ENCODE measurements at regions not wholly inside any gene's neighbourhood (a gene's known extent, or its start where the extent isn't known, plus 50 kb on each side); places are given as distances from the start of the nearest gene placed in this dataset.
"Not testable (repeated sequence)": the region's sequence is repeated elsewhere in the genome, so short reads cannot be mapped to it uniquely, and the experiment has no call there.

DNA sequence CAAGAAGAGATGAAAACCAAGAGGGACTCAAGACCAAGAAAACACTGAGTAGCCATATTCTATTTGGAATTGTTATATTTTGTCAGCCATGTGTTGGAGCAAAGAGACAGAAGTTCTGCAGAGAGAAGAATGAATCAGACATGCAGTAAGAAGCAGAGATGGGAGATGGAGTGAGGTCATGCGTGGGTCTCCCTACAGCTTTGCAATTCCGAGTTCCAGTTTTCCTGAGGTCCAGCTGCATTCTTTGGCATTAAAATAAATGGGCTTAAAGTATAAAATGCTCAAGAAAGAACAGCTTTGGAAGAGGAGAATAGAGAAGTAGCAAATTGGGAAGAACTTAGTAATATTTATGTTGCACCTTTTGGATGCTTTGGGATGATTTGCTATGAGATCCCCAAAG is 361.6 kb downstream of the NPR3 start:
- DNase-seq: no peak

DNA sequence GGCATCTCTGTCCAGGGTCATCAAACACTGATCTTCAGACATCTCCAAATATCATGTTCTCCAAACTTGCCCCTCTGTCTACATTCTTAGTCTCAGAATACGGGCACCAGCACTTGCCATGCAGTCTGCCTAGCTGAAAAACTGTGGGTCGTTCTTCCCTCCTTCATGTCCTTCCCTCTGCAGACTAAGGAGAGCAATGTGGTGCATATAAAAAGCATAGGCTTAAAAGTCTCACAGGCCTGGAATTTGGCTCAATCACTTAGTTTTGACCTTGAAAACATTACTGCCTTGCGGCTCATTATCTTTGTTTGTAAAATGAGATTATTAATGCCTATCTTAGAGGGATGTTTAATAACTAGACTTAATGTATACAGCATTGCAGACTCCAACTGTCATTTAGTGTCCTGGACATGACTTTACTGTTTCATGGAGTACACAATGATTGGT is 362.8 kb downstream of the NPR3 start:
- no peak for DNase-seq

DNA sequence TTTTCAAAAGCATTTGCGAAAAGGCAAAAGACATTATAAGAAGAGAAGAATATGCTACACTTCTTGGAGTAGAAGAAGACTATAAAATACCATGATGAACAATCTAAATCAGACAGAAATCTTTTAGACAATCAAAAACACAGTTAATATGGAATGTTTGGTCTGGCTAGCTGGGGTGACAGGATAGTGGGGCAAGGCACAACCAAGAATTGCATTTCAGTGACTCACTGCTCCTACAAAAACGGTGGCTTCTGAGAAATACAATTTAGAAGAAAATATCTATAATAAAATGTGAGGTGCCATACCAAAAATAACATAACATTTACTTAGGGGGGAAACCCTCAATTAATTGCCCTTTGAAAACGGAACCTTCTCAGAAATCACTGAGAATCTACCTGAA is 363.4 kb downstream of the NPR3 start:
- no peak for DNase-seq

DNA sequence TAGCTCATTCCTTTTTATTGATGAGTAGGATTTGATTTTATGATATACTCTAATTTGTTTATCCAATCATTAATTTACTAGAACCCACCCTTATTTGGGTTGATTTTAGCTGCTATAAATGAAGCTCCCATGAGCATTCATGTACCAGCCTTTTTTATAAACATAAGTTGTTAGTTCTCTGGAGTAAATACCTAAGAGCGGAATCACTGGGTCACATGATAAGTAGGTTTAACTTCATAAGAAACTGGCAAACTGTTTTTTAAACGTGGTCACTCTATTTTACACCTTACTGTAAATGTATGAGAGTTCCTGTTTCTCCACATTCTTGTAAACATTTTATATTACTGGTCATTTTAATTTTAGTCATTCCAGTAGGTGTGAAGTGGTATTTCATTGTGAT is 364.6 kb downstream of the NPR3 start:
- no peak for DNase-seq

DNA sequence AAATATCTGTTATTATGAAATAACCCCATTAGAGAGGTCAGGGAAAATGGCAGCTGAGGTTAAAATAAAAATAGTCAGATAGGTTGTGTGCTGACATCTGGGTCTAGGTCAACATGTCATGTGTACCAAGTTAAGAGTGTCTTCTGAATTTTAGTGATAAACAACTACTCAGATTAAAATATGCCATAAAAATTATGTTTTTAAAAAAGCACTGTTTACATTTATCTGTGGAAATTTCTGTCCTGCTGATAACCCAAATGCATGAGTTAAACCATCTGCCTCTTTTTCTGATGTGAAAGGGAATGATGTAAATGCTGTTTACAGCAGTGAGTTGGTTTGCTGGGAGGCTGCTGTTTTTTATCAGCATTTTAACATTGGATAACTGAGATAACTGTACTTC is 361.2 kb upstream of the TARS1 start:
- no peak for DNase-seq

DNA sequence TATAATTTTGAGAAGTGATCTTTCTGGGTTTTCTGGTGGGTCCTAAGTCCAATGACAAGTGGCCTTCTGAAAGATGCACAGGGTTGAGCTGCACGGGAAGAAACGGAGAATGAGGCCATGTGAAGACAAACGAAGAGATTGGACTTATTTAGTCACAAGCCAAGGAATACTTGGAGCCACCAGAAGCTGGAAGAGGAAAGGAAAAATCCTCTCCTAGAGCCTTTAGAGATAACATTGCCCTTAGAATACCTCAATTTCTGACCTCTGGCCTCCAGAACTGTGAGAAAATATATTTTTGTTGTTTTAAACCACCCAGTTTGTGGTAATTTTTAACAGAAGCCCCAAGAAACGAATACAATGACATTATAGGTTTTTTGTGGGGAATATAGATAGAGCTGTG is 360.5 kb upstream of the TARS1 start:
- no peak for DNase-seq

DNA sequence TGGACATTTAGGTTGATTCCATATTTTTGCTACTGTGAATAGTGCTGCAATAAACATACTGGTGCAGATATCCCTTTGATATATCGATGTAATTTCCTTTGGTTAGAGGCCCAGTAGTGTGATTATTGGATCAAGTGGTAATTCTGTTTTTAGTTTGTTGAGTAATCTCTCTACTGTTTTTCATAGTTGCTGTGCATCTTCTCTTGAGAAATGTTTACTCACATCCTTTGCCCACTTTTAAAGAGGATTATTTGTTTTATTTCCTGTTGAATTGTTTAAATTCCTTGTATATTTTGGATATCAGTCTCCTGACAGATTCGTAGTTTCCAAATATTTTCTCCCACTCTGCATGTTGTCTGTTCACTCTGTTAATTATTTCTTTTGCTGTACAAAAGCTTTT is 352.6 kb upstream of the TARS1 start:
- no peak for DNase-seq

DNA sequence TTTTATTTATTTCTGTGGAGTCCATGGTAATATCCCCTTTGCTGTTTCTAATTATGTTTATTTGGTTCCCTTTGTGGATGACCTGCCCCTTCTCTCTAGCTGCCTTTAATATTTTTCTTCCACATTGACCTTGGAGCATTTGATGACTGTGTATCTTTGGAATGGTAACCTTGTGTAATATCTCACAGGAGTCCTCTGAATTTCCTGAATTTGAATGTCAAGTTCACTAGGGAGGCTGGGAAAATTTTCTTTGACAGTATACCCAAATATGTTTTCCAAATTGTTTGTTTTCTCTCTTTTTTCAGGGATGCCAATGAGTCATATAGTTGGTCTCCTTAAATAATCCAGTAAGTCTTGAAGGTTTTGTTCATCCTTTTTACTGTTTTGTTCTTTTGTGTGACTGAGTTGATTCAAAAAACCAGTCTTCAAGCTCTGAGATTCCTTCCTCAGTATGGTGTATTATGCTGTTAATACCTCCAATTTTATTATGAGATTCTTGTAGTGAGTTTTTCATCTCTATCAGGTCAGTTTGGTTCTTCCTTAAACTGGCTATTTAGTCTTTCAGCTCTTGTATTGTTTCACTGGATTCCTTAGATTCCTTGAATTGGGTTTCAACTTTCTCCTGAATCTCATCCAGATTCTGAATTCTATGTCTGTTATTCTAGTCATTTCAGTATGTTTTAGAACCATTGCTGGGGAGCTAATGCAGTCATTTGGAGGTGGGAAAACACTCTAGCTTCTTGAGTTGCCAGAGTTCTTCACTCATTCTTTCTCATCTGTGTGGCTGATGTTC is 349.0 kb upstream of the TARS1 start:
- DNase-seq: no peak

DNA sequence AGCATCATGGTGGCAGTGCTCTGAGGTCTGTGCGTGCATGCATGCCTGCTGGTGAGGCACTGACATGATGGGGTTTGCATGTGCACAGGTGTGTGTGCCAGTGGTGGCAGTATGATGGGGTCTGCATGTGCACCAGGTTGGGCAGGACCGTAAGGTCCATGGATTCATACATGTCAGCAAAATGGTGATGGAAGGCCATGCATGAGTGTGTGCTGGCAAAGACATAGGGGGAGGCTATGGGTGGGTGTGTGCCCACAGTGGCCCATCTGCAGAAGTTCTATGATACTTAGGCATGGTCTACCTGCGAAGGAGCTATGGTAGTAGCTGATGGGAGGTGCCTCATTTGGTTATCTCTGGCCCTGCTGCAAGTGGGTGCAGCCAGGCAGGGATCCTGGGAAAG is 348.0 kb upstream of the TARS1 start:
- DNase-seq: no peak

DNA sequence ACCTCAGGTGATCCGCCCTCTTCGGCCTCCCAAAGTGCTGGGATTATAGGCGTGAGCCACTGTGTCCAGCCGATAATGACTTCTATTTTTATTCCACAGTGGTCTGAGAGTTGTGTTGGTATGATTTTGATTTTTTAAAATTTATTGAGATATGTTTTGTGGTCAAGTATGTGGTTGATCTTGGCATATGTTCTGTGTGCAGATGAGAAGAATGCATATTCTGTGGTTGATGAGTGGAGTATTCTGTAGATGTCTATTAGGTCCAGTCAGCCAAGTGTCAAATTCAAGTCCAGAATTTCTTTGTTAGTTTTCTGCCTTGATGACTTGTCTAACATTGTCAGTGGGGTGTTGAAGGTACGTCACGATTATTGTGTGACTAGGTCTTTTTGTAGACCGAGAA is 338.2 kb upstream of the TARS1 start:
- DNase-seq: no peak

DNA sequence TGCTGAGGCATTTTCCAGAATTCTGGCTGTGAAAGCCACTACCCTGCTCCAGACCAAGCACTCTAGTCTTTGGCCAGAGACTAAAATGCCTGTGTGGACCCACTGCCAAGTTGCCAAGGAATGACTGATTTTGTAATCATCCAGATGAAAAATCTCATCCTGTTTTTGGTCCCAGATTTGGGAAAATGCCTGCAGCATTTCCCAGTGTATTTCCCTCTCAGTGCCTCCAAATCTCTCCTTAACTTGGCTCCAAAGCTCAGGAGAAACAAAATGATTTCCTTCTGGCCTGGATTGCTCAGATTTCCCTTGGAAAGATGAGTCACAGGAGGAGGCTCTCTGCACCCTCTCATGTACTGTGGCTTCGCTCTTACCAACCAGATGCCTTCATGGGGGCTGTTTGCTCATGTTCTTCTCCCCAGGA is 335.2 kb upstream of the TARS1 start:
- no peak for DNase-seq

DNA sequence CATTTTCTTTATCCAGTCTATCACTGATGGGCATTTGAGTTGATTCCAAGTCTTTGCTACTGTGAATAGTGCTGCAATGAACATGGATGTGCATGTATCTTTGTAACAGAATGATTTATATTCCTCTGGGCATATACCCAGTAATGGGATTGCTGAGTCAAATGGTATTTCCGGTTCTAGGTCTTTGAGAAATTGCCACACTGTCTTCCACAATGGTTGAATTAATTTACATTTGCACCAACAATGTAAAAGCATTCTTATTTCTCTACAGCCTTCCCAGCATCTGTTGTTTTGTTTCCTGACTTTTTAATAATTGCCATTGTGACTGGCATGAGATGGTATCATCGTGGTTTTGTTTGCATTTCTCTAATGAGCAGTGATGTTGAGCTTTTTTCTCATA is 330.3 kb upstream of the TARS1 start:
- not testable (repeated sequence) for DNase-seq

DNA sequence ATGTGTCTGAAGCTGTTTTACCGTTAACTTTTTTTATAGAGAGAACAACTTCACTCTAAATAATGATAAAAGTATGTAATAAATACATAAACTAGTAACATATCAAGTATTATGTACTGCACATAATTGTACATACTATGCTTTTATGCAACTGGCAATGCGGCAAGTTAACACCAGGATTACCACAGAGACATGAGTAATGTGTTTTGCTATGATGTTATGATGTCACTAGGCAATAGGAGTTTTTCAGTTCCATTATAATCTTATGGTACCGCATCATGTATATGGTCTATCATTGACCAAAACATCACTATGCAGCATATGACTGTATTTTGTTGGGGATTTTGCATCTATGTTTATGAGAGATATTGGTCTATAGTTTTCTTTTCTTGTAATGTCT is 326.4 kb upstream of the TARS1 start:
- DNase-seq: no peak

DNA sequence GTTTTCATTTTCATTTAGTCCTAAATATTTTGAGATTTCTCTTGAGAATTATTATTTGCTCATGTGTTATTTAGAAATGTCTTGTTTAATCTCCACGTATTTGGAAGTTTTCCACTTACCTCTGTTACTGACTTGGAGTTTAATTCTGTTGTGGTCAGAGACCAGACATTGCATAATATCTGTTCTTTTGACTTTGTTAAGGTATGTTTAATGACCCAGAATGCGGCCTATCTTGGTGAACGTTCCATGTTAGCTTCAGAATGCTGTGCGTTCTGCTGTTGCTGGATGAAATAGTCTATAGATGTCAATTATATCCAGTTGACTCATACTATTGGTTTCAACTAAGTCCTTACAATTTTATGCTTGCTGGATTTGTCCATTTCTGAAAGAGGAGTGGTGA is 325.3 kb upstream of the TARS1 start:
- no peak for DNase-seq

DNA sequence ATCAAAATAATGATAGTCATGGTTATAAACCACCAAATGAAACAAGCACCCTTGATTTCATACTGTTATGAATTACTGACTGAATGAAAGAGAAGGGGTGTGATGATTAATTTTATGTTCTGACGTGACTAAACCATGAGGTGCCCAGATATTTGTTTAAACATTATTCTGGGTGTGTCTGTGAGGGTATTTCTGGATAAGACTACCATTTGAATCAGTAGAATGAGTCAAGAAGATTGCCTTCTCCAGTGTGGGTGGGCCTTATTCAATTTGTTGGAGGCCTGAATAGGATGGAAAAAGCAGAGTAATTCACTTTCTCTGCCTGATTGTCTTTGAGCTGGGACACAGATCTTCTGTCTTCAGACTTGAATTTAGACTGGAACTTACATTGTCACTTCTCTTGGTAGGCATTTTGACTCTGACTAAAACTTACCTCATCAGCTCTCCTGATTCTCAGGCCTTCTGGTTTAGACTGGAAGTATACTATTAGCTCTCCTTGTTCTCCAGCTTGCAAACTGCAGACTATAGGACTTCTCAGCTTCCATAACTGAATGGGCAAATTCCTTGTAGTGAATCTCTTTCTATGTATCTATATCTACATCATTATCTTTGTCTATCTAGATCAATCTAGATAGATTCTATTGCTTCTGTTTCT is 321.9 kb upstream of the TARS1 start:
- DNase-seq: no peak

DNA sequence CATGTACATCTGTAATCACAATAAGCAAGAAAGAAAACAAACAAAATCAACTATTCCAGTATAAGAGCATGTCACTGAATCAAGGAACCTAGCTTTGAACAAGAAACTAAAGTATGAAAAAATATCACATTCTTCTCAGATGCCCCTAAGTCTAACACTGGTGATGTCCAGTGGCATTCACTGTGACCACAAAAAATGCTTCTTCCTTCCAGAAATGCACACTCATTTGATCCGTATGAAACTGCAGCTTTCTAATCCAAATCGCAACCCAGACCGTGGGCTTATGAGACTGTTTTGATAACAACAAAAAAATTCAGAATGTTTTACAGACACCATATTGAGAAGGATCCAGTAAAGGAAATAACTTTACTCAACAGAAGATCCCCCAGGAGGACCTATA is 320.1 kb upstream of the TARS1 start:
- no peak for DNase-seq

DNA sequence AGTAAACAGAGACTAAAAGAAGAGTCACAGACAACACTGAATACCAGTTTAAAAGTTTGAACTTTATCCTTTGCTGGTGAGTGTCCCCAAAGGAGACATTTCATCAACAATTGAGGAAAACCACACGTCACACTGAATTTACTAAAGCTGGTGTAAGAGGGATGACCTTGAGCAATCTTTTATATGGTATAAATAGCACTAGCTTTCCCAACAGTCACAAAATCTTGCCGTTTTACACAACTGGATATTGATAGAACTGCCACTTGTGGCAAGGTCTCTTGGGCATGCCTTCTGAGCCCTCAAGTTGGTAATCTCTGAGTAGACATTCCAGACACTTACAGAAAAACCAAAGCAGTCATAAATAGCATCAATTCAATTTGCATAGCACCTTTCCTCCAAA is 311.5 kb upstream of the TARS1 start:
- DNase-seq: no peak

DNA sequence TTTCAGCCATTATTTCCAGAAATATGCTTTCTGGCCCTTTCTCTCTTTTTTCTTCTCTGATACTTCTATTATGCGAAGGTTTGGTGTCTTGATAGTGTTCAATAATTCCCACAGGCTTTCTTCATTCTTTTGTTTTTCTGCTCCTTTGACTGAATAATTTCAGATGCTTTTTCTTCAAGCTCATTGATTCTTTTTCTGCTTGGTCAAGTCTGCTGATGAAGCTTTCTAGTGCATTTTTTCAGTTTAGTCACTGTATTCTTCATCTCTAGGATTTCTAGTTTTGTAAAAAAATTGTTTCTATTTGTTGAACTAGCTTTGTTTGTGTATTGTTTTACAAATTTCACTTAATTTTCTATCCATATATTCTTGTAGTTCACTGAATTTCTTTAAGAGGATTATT is 304.0 kb upstream of the TARS1 start:
- DNase-seq: no peak

DNA sequence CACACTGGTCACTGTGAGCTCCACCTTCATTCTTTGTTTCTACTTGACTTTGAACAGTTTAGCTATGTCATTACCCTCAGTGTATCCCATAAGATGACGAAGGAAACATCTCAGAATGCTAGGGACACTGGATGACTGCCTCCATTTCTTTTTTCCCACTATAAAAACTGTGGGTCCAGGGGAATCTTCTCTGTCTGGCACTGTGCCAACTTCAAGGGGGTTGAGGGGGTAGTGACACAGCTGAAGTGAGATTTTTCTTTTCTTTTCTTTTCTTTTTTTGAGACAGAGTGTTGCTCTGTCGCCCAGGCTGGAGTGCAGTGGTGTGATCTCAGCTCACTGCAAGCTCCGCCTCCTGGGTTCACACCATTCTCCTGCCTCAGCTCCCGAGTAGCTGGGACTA is 302.6 kb upstream of the TARS1 start:
- DNase-seq: not testable (repeated sequence)

DNA sequence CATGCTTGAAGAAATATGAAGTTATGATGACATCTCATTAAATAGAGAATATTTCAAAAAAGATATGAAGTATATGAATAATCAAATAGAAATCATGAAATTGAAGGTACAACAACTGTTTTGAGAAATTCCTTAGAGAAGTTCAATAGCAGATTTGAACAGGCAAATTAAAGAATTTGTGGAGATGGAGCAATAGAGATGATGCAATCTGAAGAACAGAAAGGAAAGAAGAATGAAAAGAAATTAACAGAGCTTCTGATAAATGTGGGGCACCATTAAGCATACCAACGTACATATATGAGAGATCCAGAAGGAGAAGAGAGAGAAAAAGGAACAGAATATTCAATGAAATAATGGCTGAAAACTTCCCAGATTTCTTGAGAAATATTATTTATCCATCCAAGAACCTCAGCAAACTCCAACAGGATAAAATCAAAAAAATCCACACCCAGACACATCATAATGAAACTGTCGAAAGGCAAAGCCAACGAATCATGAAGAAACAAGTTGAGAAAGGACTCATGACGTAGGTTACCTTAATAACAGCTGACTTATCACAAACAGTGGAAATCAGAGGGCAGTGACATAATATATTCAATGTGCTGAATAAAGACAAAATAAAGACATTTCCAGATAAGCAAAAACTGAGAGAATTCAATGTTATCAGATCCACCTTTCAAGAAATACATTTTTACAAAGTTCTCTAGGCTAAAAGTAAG is 297.2 kb upstream of the TARS1 start:
- DNase-seq: no peak

DNA sequence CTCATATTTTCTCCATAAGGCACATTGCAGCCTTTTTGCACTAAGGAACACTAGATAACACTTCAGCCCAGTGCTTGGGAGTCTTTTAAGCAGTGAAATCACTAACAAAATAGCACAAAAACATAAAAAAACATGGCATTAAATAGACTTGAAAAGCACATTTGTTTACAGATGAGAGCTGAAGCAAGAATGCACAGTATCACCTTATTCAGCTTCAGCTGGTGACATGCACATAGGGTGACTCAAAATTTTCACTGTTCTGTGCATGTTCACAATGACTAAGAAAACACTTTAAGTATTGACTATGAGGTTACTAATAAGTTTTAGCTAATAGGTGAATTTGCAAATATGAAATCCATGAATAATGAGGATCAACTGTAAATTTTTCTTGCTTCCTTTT is 293.9 kb upstream of the TARS1 start:
- DNase-seq: no peak

DNA sequence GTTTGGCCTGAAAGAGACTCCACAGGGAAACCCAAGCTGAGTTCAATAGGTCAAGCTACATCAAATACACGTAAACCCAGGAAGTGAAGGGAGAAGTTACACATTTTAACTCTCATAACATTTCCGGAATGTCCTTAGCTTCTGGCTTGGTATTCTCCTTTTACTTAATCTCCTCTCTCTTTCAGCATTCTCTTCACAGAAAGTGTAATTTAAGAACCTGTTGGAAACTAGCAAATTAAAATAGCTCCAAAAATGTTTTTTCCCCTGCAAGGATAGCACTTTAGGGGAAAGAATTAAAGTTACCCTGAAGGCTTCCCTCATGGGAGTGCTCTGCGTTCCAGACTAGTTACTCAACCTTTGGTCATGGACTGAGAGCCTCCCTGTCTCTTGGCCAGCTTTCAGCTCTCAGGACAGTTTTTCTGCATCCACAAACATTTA is 292.7 kb upstream of the TARS1 start:
- no peak for DNase-seq

DNA sequence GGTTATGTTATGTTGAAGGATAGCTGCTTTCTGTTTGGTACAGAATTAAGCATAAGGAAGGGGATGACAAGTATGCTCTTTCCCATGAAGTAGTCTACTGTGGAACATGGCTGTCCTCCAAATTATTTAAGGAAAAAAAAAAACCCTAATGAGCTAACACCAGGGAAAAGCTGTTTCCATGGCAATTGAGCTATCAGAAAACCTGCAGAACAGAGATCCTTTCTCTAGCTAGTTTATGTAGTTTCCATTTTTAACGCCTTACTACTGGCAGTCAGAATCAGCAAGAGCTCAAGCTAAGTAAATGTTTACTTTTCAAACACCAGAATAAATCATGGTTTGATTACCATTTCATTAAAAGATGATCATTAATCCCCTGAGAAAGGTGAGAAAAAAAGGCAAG is 287.4 kb upstream of the TARS1 start:
- no peak for DNase-seq

DNA sequence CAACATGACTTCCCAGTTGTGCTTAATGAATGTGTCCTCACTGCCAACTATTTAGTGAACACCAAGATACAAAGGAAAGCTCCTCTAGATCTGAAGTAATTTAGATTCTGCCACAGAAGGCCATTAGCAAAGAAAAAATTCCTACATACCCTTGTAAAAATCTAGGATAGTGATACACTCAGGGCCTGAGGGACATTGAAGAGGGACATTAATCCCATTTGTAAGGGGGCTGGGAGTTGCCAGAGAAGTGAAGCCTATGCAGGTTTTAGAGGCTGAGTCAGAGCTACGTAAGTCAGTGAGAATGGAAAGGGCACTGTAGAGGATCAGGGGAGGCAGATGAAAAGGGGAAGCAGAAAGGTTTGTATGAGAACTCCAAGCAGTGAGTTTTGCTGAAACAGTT is 286.9 kb upstream of the TARS1 start:
- no peak for DNase-seq

Measured in GDM1 (cell line).